ENCODE measurements at regions not wholly inside any gene's neighbourhood (a gene's known extent, or its start where the extent isn't known, plus 50 kb on each side); places are given as distances from the start of the nearest gene placed in this dataset.

DNA sequence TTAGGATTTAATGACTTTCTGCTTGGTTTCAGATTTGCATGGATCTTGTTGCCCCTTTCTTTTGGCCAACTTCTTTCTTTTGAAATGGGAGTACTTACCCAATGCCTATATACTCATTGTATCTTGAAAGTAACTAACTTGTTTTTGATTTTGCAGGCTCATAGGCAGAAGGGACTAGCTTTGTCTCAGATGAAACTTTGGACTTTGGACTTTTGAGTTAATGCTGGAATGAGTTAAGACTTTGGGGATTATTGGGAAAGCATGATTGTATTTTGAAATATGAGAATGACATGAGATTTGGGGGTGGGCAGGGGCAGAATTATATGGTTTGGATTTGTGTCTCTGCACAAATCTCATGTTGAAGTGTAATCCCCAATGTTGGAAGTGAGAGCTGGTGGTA lies 657.1 kb downstream of the TMTC2 start:
- POLR2A ChIA-PET, result no interaction called here
- no peak for DNase-seq (ENCODE audit: extremely low spot score)
- CTCF ChIA-PET, result no interaction called here
- TF ChIP-seq, protein P1, sequence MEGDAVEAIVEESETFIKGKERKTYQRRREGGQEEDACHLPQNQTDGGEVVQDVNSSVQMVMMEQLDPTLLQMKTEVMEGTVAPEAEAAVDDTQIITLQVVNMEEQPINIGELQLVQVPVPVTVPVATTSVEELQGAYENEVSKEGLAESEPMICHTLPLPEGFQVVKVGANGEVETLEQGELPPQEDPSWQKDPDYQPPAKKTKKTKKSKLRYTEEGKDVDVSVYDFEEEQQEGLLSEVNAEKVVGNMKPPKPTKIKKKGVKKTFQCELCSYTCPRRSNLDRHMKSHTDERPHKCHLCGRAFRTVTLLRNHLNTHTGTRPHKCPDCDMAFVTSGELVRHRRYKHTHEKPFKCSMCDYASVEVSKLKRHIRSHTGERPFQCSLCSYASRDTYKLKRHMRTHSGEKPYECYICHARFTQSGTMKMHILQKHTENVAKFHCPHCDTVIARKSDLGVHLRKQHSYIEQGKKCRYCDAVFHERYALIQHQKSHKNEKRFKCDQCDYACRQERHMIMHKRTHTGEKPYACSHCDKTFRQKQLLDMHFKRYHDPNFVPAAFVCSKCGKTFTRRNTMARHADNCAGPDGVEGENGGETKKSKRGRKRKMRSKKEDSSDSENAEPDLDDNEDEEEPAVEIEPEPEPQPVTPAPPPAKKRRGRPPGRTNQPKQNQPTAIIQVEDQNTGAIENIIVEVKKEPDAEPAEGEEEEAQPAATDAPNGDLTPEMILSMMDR (IDR thresholded peaks at IDR 0.05; ENCODE audit: control extremely low read depth, extremely low read depth, low read depth, missing control alignments), result no peak

DNA sequence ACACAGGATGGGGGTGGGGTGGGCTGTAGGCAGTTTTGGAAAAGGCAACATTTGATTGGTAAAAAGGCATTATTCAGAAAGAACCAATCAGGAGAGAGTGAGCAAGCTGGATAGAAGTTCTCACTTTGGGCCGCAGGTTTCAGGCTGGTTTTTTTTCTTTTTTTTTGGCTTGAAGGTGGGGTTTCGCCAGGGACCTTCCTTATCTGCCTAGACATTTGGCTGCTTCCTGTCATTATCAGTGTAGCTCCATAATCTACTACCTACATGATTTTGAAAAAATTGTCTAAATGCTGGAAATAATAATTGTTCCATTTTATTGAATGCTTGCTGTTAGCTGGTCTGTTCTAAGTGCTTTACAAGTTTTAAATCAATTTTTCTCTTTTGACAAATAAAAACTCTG lies 649.0 kb downstream of the TMTC2 start:
- ChIA-PET CTCF (interaction anchor here (0.8 kb wide), 1 partner anchor 12 kb away, joined by 3 read pairs; no protein-coding TSS in a partner anchor), POLR2A (no interaction called here)
- TF ChIP-seq, protein P1 (IDR thresholded peaks at IDR 0.05; ENCODE audit: control extremely low read depth, extremely low read depth, low read depth, missing control alignments), result no peak
- no peak for DNase-seq (ENCODE audit: extremely low spot score)

DNA sequence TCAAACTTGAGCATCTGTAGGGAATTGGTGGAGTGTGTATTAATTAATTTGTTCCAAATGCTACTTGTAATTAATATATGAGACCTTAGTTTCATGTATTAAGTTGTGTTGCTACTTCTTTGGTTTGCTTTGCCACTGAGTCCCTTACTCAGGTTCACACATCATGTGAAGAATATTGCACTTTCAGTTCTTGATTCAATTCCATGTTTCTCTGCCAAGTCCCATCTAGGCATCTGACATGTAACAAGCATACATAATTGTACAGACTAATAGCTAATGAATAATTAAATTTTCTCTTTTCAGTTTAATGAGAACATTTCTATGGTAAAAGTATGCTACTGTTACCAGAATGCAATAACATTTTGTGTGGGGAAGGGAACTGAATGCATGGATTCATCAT lies 640.0 kb downstream of the TMTC2 start:
- DNase-seq (ENCODE audit: extremely low spot score), result no peak
- CTCF ChIA-PET, result interaction anchor here (1.4 kb wide), 1 partner anchor 21 kb away, joined by 3 read pairs; no protein-coding TSS in a partner anchor
- TF ChIP-seq, protein P1 (IDR thresholded peaks at IDR 0.05; ENCODE audit: control extremely low read depth, extremely low read depth, low read depth, missing control alignments), result no peak
- POLR2A ChIA-PET, result no interaction called here

DNA sequence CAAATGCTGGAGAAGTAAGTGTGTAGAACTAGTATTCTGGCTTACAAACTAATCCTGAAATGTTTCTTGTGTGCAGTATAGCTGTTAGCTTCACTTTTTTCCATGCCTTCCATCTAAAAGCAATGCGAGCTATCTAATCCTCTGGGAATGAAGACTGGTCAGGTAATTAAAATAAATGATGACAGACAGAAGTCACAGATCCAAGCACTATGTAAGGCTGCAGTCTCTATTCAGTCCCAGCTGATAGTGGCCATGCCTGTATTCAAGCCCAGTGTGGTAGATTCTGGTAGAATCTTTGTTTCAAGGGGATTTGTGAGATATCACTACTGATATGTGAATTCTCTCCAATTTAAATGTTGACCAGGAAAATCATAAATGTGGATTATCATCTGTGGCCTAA lies 637.2 kb downstream of the TMTC2 start:
- DNase-seq (ENCODE audit: extremely low spot score), result no peak
- TF ChIP-seq, protein P1 (IDR thresholded peaks at IDR 0.05; ENCODE audit: control extremely low read depth, extremely low read depth, low read depth, missing control alignments), result no peak
- CTCF ChIA-PET, result interaction anchor here (1.0 kb wide), 1 partner anchor 11 kb away, joined by 3 read pairs; no protein-coding TSS in a partner anchor
- POLR2A ChIA-PET, result no interaction called here

DNA sequence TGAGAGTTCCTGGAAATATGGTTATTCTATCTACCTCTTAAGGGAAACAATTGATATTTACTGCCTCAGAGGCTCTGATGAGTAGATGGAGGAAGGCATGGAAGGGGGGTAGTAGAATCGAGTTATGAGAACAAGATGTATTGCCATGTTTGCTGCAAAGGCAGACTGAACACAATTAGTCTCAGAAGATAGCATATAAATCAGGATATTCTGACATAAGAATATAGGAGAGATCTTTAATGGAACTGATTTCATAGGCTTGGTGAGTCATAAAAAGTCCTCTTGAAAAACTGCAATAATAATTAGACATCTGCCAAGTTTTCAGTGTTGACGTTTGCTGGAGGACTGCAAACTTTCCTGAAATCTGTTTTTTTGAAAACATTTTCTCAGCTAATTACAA lies 636.1 kb downstream of the TMTC2 start:
- ChIA-PET CTCF (interaction anchor here (1.3 to 2.1 kb wide), 2 partner anchors 9 to 12 kb away, joined by 3 to 5 read pairs; no protein-coding TSS in a partner anchor), POLR2A (no interaction called here)
- TF ChIP-seq, protein P1 (IDR thresholded peaks at IDR 0.05; ENCODE audit: control extremely low read depth, extremely low read depth, low read depth, missing control alignments), result no peak
- no peak for DNase-seq (ENCODE audit: extremely low spot score)

DNA sequence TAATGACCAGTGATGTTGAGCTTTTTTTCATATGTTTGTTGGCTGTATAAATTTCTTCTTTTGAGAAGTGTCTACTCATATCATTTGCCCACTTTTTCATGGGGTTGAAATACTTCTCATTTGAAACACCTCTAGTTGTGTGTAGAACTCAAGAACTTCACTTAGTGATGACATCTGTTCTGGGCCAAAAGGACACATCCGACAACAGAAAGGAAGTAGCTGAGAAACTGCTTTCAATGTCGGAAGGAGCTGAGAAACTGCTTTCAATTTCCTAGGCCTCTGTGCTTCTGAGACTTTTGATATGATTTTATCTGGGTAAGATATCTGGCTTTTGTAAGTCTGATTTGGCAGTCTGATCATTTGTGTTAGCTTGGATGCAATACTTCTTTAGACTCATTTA lies 635.3 kb downstream of the TMTC2 start:
- no peak for DNase-seq (ENCODE audit: extremely low spot score)
- CTCF ChIA-PET, result interaction anchor here (1.3 to 2.1 kb wide), 2 partner anchors 8 to 13 kb away, joined by 3 to 5 read pairs; no protein-coding TSS in a partner anchor
- TF ChIP-seq, protein P1 (IDR thresholded peaks at IDR 0.05; ENCODE audit: control extremely low read depth, extremely low read depth, low read depth, missing control alignments), result no peak
- POLR2A ChIA-PET, result no interaction called here

DNA sequence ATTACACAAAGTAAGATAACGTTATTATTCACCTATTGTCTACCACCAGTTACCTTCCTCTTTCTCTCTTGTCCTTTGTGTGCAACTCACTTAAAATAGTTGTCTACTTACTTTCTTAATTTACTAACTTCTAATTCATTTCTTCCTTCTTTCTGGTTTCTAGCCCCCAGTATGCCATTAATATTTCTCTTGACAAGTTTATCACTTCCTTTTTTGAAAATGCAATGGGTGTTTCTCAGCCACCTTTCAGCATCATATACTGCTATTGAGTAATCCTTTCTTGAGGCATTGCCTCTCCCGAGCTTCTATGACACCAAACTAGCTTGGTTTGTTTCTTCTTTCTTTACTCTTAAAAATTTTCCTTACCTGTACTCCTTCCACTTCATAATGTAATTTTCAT lies 633.6 kb downstream of the TMTC2 start:
- ChIA-PET CTCF (no interaction called here), POLR2A (no interaction called here)
- TF ChIP-seq, protein P1 (IDR thresholded peaks at IDR 0.05; ENCODE audit: control extremely low read depth, extremely low read depth, low read depth, missing control alignments), result no peak
- no peak for DNase-seq (ENCODE audit: extremely low spot score)

Data from GM10248 (cell line).